ENCODE measurements at regions not wholly inside any gene's neighbourhood (a gene's known extent, or its start where the extent isn't known, plus 50 kb on each side); places are given as distances from the start of the nearest gene placed in this dataset.

- no peak for DNase-seq (ENCODE audit: low read depth in 2 of 2)
Measured at GRCh38 chr2:64853306-64853705, 135.9 kb upstream of the SLC1A4 start.

GRCh38 chr2:64853894-64854293, 135.3 kb upstream of the SLC1A4 start:
- no peak for DNase-seq (ENCODE audit: low read depth in 2 of 2)

DNA sequence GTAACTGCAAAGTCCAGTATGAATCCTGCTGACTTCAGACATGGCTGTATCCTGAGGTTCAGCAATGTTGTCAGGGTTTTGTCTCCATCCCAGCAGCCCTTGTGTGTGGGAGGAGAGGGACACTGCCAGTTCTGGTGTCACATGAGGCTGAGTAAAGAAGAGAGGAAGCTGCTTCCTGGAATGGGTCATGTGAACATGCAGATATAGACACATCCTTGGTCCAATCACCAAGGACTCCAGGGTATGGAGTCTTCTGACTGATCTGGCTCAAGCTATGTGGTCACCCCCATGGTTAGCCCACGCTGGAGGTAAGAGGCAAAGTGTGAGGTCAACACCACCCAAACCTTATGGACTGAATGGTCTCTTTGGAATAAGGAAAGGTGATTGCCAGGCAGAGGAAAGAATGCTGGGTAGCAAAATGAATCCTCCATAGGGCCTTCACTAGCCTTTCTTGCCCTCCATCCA, 134.4 kb upstream of the SLC1A4 start:
- peak in 1 of 2 donors; percentile 44 for DNase-seq (ENCODE audit: low read depth in 2 of 2)

GRCh38 chr2:64857581-64858471, 131.4 kb upstream of the SLC1A4 start:
- DNase-seq (ENCODE audit: low read depth in 2 of 2), result peak in 1 of 2 donors; percentile 11

DNA sequence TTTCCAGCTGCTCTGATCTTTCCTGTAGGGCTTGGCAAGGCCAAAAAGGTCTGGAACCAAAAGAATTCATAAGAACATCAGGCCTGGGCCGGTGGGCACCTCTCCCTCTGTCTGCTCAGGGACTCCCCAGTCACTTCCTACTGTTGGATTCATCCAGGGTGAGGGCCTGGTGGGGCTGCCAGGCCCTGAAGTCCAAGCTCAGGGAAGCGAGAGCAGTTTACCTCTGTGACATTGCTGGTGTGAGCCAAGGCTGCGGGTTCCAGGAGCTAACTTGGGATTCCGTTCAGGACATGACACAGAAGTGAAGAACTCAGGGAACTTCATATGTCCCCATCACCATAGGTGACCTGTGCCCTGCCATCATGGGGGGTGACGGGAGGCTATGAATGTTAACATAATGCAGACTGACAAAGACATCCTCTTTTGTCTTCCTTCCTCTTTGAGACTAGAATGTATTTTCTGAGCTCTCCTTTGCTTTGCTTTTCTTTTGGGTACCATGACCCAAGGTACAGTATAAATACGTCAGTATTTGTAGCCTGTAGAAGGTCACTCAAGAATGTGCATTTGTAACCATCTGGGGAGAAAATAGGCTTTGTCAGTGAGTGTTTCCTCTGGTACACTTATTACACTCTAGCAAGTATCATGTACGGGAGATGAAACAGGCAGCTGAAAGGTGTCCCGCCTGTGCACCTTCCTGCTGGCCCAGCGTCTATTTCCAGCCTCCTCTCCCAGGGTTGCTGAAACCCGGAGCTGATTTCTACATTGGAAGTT, 130.5 kb upstream of the SLC1A4 start:
- peak in 1 of 2 donors; percentile 25 for DNase-seq (ENCODE audit: low read depth in 2 of 2)

- peak in 1 of 2 donors; percentile 75 for DNase-seq (ENCODE audit: low read depth in 2 of 2)
Measured at GRCh38 chr2:64859312-64860212, 129.6 kb upstream of the SLC1A4 start.

DNA sequence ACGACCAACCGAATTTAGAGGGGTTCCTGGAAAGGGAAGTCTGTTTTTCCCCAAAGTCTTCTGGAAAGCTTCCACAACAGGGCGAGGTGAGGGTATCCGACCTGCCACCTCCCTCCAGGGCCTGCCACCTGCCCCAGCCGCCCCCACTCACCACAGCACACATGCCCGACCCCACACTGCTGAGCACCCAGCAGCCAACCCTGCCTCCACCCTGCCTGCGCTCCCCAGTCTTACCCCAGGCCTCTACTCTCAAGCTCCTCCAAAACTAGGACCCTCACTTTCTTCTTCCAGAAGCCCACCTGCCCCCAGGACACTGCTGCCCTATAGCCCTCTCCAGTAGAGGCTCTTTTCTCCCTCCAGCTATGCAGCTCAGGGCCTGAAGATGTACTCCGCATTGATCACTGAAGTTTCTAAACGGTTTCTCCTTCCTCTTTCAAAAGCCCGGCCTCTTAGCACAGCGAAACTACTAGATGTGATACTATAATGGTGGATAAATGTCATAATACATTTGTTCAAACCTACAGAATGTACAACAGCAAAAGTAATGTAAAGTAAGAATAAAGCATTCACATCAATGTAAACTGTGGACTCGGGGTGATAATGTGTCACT, 128.8 kb upstream of the SLC1A4 start:
- no peak for DNase-seq (ENCODE audit: low read depth in 2 of 2)

DNA sequence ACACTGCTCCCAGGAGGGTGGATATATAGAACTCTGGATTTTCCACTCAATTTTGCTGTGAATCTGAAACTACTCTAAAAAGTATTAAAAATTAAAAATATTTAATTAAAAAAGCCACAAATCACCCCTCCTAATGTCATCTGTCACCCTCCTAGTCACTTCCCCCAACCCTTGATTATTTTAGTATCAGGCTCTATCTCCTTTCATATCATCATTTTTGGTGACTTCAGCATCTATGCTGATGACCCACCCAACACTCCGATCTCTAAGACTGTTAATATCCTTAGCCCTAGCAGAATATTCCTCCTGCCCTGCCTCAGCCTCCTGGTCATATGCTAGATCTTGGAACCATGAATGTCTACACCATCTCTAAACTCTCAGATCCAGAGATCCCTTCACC, 128.3 kb upstream of the SLC1A4 start:
- DNase-seq (ENCODE audit: low read depth in 2 of 2), result no peak

GRCh38 chr2:64861452-64862397, 127.5 kb upstream of the SLC1A4 start:
- no peak for DNase-seq (ENCODE audit: low read depth in 2 of 2)

GRCh38 chr2:64862623-64863022, 126.6 kb upstream of the SLC1A4 start:
- no peak for DNase-seq (ENCODE audit: low read depth in 2 of 2)

DNA sequence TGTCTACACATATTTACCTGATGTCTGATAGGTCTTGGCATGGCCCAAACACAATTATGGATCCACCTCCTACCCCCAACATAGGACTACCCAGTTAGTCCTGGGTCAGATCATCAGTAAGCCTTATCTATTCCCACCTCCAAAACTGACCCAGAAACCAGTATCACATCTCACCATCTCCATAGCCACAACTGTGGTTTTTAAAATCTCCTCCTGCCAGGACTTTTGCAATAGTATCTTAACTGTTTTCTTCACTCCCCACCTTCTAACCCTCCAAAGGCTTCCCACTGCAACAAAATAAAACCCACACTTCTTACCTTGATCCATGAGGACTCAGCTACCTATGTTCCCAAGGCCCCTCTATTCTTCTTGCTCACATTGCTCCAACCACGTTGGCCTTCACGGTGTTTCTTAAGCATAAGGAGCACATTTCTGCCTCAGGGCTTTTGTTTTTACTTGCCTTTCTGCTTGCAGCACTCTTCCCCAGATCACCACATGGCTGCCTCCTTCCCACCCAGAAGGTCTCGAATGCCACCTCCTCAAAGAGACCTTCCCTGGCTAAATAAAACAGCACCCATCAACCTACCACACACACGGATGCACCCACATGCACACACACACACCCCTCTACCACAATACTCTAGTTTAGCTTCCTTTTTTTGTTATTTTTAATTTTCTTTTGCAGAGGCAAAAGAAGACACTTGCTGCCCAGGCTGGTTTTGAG, 125.9 kb upstream of the SLC1A4 start:
- no peak for DNase-seq (ENCODE audit: low read depth in 2 of 2)

DNA sequence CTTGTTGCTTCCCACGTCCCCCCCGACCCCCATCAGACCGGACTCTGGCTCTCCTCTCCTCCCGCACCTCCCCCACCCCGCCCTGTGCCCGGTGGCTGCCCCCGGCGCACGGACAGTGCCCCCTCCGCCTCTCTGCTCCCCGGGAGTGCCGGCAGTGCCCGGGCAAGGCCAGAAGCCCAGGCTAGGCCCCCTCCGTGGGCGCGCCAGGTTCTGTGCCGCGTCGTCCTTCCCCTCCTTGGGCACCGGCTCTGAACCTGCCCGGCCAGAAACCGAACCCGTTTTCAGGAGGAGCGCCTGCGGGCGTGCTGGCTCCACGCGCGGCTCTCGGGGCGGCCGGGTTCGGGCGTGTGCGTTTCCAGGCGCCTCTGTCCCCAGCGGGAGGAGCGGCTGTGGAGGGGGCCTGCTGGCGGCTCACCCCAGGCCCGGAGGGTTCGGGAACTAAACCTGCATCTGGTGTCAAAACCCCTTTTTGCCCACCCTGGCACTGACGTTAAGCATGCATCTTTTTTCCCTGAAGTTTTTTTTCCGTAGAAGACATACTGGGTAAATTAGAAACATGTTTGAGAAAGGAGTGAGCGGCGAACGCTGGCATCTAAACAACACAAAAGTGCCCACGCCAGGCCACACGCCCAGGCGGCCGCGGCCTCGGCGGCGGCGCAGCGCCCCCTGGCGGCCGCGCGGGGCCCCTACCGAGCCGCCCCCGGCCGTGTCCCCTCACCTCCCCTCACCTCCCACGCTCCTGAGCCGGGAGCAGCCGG, 123.9 kb upstream of the SLC1A4 start:
- peak in 1 of 2 donors; percentile 70 for DNase-seq (ENCODE audit: low read depth in 2 of 2)

- DNase-seq (ENCODE audit: low read depth in 2 of 2), result no peak
Measured at GRCh38 chr2:64865831-64866345, 123.3 kb upstream of the SLC1A4 start.

- DNase-seq (ENCODE audit: low read depth in 2 of 2), result peak in 1 of 2 donors; percentile 19
Measured at GRCh38 chr2:64866797-64867196, 122.4 kb upstream of the SLC1A4 start.

DNA sequence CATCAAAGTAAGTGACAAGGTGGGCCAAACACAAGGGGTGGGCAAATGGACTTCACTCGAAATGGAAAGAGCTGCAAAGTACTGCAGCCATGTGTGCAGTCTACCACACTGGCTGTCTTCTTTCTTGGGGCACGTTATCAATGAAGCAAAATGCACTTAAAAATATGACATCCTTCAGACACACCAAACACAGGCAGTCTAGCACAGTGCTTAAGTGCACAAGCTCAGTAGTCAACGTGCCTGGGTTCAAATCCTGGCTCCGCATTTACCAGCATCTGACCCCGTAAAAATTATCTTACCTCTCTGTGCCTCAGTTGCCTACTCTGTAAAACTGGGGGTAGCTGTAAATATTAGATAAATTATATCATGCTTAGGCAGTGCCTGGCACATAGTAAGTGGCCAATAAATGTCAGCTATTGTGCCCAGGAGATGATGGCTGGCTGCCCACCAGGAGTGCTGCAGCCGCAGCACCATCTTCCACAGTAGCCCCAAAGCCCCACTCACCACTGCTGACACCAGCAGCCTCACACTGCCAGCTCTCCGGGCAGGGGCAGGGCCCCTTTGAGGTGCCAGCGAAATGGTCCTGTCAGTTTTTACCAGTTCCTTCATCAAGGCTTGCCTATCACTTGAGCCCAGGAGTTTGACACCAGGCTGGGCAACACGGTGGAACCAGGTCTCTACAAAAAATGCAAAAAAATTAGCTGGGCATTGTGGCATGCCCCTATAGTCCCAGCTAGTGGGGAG, 121.8 kb upstream of the SLC1A4 start:
- DNase-seq (ENCODE audit: low read depth in 2 of 2), result no peak

DNA sequence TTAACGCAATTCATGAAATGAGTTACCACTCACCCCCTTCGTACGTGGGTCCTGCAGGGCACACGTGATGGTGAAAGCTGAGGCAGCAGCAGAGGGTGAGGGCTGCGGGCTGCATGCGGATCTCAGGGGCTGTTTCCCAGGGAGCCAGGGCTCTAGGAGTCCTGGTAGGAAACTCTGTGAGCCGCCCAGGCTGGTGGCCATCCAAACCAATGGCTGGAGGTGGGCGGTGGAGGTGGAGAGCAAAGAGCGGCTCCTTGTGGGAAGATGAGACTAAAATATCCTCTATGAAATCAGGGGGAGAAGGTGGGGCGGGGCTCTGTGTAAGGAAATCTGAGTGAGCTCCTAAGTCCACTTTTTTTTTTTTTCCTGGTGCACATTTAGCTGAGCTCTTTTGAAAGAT, 120.1 kb upstream of the SLC1A4 start:
- no peak for DNase-seq (ENCODE audit: low read depth in 2 of 2)

DNA sequence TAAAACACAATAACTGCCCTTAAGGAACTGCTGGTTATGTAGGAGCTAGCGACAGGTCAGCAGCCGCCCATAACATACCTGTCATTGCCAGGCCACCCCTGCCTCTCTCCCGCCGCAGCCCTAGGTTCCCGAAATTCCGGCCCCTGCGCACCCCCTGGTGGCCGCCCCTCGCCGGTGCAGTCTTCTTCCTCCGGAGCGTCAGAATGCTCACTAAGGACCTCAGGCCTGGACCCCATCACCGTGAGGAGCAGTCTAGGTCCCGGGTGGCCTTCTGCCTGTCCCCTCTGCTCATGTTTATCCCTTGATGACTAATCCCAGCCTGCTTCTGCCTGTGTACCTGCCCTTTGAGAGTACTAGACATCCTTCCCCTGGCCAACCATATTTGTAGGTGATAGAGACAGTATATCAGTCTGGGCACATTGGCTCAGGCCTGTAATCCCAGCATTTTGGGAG, 115.7 kb upstream of the SLC1A4 start:
- peak in 1 of 2 donors; percentile 57 for DNase-seq (ENCODE audit: low read depth in 2 of 2)

All from dermis microvascular lymphatic vessel endothelial cell (primary cell).